GF-D8 (cell line): ENCODE measurements at regions not wholly inside any gene's neighbourhood (a gene's known extent, or its start where the extent isn't known, plus 50 kb on each side); places are given as distances from the start of the nearest gene placed in this dataset.
"Not testable (repeated sequence)": the region's sequence is repeated elsewhere in the genome, so short reads cannot be mapped to it uniquely, and the experiment has no call there.

Experiments used
- DNase-seq: peaks from one replicate; lab custom pipeline; 2025; lab: John Stamatoyannopoulos, UW

DNA sequence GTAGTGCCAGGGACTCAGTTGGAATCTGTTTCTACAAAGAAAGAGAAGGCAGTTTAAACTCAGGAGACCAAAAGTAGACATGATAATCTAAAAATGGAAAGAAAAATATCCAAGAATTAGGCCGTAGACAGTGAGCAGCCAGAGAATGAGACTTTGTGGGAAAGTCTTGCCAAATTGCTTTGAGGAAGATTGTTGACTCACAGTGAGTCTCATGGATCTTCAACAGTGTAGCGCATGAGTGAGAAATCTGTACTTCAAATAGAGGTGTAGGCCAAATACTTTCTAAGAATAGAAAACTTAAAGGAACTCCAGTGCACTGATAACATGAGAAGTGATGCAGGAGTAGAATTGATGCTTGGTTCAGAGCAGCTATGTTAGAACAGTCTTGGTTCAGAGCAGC lies 284.5 kb downstream of the HTR1B start:
- DNase-seq = no peak

DNA sequence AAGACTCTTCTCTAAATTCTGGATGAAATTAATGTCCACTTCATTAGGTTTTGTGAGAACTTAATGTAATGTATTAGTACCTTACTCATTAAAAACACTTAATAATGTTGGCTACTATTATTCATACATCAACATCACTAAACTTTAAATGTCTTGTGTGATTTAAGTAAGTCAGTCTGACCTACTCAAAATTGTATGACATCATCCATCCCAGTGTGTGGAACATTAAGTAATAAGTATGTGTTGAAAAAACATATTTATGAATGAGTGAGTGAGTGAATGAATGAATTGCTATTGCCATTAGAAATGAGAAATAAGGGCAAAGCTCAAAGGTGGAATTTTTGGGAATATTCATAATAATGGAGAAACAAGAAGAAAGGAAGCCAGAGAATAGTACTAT lies 285.8 kb downstream of the HTR1B start:
- no peak for DNase-seq

DNA sequence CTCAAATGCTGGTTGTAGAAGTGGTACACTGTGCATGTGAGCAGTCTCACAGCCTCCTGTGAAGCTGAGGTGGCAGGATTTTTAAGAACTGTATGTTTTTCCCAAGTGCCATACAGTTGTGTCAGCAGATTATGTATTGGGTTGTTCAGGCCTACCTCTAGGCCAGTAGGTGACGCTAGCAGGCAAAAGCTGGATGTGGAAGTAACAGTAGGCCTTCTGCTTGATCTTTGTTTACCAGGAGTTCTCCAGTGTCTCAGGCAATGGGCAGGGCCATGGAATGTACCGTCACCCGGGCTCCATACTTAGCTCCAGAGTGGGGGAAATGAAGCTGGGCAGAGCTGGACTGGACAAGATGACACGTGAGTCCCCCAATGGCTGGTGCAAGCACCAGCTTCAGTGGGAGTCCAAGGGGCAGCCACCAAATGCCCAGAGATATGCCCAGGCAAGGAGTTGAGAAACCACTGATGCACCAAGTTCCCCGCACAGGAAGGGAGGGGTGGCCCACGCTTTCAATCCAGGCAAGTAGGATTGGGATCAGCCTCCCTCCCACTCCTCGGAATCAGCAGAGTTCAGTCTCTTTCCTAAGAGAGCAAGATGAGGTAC lies 289.7 kb downstream of the HTR1B start:
- DNase-seq = no peak

DNA sequence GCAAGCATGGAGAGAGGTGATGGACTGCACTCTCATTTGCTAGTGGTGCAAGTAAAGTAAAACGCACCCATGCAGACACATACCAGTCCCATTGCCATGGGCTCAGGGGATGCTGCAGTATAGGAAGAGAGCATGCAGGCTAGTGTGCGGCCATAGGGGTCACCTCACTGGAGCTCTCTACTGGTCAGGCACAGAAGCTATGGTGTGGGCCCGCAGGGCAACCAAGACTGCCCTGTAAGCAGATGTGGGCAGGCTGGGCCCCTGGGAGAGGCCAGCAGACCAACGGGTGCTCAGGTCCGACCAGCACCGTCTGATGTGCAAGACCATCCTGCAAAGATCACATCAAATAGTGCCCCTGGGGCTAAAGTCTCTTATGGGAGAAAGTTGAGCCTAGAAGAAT lies 290.7 kb downstream of the HTR1B start:
- no peak for DNase-seq

DNA sequence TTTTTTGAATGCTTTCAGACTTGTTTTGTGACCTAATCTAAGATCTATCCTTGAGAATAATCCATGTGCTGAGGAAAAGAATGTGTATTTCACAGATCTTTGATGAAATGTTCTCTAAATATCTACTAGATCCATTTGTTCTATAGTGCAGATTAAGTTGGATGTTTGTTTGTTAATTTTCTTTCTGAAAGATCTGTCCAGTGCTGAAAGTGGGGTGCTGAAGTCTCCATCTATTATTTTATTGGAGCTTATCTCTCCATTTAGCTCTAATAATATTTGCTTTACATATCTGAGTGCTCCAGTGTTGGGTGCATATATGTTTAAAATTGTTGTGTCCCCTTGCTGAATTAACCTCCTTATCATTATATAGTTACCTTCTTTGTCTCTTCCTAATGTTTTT lies 303.6 kb downstream of the HTR1B start:
- DNase-seq = no peak

DNA sequence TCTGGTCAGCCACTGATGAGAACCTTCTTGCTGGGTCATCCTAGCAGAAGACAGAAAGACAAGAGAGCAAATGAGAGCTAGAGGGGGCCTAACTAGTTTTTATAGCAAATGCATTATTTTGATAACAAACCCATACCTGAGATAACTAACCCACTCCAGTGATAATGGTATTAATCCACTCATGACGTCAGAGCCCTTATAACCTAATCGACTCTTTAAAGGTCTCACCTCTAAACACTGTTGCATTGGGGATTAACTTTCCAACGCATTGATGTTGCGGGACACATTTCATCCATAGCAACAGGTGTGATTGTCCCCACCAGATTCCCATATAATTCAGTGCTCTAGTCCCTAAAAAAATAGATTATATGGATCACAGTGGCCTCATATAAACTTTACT lies 312.1 kb downstream of the HTR1B start:
- DNase-seq = no peak

DNA sequence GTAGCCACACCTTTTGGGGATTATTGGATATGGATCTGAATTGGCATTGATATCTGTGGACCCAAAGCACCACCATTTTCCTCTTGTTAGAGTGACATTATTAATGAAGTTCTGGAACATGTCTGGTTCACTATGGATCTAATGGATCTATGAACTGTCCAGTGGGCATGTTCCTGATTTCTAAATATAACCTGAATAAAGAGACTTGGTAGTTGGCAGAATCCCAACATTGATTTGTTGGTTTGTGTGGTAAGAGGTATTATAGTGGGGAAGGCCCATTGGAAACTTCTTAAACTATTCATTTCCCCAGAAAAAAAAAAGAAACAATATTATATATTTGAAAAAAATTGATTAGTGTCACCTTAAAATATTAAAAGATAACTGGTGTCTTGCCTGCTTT lies 312.6 kb downstream of the HTR1B start:
- DNase-seq = no peak

DNA sequence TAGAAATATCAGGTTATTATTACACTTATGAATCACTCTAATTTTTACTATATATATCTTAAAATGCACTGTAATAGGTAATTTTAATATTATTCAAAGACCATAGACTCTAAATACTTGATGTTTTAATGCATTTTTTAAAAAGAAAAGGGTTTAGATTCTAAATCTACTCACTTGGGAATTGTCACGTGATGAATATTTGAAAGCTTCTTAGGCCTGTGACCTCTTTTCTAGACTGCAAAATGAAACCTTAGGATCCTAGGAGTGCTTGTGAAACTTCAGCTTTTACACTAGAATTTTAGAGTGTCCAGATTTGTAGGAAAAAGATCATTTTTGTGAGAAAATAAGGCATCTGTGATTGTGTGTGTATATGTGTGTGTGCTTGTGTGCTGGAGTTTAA lies 318.0 kb downstream of the HTR1B start:
- no peak for DNase-seq

DNA sequence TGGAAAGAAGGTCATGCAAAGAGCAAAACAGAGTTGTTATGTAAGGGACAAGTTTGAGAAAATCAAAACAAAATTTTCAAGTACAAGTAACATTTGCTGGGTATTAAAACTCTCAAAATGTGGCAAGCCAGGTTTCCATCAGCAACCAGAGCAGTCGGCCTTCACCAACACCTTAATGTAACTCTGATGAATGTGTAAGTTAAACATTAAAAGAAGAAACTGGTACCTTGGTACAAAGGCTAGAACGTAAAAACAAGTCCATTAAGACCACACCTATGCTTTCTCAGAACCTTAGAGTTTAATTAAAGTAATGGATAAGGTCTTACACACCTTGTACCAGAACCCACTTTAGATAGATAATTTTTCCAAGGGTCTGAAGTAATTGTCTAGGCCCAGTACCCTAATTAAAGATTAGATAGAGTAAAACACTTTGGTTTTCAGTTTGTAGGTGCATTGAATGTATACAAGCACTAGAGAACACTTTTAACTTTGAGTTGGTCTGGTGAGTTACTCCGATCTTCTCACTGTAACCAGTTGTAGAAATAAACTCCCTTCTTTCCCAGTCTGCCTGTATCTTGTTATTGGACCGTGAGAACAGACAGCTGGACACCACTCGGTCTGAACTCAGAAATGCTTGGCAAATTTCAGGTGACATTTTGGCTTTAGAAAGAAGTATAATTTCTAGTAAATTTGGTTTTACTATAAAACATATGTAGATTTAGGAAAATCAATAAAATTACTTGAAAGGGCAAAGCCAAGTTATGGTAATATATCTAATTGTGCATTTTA lies 319.4 kb downstream of the HTR1B start:
- no peak for DNase-seq

DNA sequence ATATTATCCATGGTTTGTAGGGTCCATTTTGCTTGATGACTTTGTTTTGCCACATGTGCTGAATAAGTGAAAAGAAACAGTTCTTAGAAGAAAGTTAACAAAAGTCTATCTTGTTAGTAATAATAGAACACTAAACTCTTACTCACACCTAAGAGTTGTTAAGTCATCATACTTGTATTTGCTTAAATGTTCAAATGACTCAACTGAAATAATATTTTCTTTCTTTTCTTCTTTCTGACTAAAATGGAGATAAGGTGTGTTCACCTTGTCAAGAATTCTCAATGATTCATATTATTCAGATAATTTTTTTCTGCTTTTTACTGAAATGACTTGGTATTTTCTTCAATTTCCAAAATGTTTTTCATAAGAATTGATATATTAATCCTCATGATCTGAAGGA lies 327.2 kb downstream of the HTR1B start:
- DNase-seq = no peak

DNA sequence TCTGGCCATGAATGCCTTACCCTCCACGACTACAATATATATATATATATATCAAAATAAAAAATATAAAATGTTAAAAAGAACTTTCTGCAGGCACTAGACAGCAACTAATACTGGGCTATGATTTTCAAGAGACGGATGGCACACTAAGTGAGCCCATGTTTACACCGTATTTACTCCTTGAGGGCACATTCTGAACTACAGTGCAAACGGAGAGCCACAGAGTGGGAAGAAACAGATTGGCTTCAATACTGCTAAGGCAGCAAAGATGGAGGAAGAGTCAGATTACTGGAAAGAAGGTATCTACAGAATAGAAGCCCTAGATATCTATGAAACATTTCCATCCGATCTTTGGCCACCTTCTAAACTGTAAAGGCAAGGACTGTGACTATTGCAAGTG lies 330.3 kb downstream of the HTR1B start:
- no peak for DNase-seq

DNA sequence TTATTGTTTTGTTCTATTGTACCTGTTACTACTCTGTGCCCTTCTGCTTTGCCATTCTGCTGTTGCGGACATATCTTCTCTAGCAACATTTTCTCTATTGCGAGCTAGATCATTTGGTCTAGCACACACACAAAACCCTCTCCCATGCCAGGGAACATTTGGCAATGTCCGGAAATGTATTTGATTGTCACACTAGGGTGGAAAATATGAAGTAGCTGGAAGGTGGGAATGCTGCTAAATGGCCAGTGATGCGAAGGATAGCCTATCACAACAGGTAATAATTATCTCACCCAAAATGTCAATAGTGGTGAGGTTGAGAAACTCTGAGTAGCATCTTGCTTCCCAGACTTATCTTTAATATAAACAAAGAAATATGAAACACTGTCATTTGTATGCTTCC lies 331.9 kb downstream of the HTR1B start:
- no peak for DNase-seq

DNA sequence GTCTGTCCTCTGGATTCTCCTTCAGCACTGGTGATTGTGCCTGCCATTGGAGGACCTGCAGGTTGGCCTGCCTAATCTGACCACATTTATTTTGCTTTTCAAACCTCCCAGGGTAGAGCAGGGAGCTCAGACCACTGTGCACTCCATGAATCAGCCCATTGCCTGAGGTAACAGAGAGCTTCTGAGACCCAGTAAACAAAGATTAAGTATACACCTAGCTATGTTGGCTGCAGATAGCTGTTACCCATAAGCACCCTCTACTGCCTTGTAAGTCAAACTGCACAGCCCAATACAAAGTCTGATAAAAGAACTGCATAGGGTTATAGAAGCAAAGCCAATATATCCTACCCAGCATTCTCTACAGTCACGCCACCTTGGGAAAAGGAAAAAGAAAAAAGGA lies 338.7 kb downstream of the HTR1B start:
- DNase-seq = no peak

DNA sequence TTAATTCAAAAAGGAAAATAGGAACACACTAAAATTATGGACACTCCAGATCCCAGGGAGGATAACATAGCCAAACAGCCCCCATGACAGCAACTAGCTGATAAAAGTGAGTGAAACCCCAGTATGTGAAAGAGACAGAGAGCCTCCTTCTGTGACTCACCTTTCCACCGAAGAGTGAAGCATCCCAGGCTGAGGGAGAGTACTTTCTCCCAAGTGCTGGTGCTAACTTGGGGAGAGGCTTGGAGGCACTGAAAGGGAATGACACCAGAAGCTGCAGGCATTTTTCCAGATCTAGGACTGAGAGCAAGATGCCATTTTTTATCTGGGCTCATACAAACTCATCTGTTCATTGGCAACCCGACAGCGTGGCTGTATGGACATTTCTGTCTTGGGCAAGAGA lies 339.8 kb downstream of the HTR1B start:
- no peak for DNase-seq

DNA sequence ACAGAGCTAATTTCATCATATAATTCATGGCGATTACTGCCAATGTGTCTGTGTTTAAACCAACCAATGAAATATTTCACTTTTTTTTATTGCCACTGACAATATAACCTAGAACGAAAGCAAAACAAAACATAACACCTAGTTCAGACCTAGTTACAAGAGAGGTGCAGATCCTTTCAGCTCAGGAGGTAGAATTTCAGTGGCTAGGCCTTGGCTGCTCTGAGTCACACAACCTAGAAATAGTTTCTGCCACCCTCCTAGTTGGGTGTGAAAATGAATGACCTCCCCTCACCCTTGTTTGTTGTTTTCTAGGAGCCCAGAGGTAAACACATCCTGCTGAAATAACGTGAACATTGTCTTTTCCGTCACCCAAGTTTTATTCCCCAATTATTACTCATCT lies 356.3 kb downstream of the HTR1B start:
- no peak for DNase-seq

DNA sequence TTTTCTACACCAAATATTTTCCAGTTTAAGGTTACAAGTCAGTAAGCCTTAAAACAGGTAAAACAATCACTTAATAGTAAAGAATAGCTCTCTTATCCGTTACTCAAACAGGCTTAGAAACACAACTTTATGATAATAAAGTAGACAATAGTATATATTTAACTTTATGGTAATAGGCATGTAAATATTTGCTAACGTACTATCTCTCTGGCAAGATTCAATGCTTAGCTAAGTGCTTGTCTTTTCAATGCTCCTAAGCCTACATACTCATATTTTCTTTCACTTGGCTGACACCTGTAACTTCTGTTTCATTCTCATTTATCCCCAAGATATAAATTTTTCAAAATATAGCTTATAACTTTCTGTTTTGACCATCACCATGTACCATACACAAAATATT lies 358.2 kb downstream of the HTR1B start:
- DNase-seq = no peak

DNA sequence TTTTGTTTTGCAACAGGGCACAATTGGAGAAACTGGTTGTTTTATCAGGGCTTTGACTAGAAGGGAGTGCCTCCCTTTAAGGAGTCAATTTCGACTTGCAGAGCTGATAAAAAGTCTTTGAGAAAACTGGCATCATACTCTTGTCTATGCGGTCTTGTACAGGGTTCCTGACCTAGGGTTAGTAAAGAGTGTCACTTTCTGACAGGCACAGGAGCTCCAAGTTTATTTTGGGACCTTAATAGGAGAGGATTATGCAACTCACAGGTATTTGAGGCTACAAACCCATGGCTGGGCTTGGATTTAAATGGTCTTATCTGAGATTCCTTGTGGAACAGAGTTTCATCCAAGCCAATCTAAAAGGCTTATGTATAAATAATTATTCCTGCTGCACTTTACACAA lies 365.4 kb downstream of the HTR1B start:
- DNase-seq = no peak

DNA sequence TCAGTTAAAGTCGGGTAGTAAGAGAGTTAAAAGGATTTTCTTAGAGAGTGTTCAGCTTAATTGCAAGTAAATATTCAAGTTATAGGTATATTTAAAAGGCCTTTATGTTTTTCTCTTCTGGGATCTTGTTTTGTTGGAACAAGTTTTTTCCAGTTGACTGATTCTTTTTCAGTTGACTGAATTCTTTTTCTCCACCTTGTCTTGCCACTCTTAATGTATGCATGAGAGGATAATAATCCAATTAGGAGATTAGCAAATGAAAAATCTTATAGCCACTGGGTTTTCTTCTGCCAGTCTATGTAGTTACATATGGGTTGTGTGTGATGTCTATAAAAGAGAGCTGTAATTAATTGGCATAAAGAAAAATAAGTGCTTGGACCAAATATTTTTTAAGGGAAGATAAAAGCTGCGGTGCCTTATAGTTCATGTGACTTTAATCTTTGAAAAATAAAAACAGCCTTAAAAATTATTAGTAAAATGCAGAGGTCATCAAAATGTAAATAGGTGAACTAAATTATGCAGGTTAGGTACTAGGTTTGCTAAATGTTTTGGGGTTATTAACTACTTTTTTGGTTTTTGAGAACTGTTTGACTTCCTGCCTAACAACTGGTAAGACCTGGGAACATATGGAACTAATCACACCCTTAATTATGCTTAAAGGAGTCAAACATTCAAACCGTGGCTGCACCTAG lies 367.2 kb downstream of the HTR1B start:
- DNase-seq = no peak

DNA sequence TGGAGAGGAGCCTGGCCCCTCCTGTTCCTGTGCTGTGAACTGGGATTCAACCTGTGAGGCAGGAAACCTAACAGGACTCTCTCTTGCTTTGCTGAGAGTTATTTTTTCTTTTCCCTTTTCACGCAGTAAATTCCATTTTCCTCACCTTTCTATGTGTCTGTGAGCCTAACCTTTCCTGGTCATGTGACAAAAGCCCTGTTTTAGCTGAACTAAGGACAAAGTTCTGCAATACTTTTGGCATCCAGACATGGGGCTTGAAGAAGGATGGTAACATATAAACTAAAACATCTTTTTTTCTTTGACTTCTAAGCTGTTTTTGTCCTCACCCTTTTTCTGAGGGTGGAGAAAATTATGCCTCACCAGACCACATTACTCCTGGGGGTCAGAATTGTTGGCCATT lies 368.5 kb downstream of the HTR1B start:
- no peak for DNase-seq

DNA sequence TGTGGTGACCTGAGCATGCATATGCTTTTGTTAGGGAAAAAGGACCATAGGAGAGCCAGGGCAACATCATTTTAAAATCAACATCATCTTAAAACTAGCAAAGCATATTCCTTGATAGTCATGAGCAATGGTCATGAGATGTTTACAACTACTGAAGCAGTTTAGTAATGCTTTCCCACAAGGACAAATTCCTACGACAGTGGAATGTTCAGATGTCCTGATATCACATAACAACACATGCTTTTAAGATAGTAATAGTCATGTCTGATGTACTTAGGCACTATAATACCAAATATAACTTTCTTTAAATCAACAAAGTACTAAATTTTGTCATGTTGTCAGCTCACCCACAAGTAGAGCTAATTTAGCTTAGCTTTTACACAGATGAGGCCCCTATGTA lies 370.3 kb downstream of the HTR1B start:
- DNase-seq = no peak

DNA sequence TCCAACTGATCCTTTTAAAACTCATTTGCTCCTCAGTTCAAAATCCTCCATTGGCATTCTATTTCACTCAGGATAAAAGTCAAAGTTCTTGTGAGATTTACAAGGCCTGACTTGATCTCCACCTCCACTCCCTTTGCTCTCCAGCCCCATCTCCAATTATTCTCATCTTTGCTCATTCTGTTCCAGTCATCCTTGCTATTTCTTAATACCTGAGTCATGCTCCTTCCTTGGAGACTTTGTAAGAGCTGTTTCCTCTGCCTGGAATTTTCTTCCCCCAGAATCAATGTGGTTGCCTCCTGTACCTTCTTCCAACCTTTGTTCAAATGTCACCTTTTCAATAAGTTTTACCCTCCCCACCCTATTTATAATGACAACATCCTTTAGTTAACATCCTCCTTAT lies 373.5 kb downstream of the HTR1B start:
- no peak for DNase-seq

DNA sequence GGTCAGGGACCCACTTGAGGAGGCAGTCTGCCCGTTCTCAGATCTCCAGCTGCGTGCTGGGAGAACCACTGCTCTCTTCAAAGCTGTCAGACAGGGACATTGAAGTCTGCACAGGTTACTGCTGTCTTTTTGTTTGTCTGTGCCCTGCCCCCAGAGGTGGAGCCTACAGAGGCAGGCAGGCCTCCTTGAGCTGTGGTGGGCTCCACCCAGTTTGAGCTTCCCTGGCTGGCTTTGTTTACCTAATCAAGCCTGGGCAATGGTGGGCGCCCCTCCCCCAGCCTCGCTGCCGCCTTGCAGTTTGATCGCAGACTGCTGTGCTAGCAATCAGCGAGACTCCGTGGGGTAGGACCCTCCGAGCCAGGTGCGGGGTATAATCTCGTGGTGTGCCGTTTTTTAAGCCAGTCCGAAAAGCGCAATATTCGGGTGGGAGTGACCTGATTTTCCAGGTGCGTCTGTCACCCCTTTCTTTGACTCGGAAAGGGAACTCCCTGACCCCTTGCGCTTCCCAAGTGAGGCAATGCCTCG lies 375.4 kb downstream of the HTR1B start:
- DNase-seq = not testable (repeated sequence)

DNA sequence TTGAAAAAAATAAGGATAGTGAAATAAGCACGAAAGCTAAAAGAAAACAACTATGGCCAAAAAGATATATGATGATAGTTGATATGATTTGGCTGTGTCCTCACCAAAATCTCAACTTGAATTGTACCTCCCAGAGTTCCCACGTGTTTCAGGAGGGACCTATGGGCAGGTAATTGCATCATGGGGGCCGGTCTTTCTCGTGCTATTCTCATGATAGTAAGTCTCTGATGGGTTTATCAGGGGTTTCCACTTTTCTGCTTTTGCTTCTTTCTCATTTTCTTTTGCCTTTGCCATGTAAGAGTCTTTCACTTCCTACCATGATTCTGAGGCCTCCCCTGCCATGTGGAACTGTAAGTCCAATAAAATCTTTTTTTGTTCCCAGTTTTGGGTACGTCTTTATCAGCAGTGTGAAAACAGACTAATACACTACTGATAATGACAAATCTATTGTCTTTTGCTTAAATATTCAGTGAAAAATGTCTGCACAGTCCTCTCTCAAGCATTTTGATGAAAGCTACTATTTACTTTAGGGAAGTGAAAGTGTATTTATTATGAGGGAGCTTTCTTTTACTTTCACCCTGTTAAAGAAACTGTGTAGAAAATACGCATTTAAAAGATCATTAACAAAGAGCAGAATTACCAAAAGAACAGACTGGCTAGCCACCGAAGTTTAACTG lies 389.1 kb downstream of the HTR1B start:
- no peak for DNase-seq
